ENCODE measurements at regions not wholly inside any gene's neighbourhood (a gene's known extent, or its start where the extent isn't known, plus 50 kb on each side); places are given as distances from the start of the nearest gene placed in this dataset.

DNA sequence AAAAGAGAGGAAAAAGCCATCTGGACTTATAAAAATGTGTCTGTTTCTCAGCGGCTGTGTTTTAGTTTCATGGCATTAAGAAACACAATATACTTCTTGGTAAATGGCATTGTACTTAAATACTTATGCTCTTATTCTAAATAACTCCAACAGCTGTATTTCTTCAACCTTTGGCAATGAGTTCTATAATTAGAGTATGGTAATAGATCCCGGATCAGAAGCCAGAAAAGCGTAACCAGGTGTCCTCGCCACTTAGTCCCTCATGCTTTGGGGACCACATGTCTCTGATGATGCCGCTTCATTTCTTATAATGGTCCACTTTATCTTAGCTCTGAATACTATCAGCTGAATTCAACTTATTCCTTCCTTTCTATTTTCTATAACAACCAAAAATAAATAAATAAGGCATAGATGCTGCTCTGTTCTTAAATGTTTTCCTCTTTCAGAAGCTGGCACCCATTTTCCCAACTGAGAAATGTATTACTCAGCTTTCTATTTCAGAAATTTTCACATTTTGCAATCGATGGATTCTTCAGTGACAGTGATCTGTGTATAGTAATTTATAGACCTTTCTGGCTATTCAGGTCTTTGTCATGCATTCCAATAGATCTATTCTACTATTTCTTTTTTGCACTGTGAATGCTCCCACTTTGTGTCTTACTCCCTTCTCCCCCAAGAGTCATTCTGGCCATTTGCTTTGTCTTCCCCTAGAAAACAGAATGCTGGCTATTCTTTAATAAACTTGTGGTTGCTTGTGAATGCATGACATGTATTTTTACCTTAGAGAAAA, 87.6 kb upstream of the KBTBD8 start:
- no peak for DNase-seq
- H3K4me1 ChIP-seq = no peaks in the 10 kb centered on the region
- H3K4me3 ChIP-seq = no peak overlapping the region
- TF ChIP-seq, protein P1, sequence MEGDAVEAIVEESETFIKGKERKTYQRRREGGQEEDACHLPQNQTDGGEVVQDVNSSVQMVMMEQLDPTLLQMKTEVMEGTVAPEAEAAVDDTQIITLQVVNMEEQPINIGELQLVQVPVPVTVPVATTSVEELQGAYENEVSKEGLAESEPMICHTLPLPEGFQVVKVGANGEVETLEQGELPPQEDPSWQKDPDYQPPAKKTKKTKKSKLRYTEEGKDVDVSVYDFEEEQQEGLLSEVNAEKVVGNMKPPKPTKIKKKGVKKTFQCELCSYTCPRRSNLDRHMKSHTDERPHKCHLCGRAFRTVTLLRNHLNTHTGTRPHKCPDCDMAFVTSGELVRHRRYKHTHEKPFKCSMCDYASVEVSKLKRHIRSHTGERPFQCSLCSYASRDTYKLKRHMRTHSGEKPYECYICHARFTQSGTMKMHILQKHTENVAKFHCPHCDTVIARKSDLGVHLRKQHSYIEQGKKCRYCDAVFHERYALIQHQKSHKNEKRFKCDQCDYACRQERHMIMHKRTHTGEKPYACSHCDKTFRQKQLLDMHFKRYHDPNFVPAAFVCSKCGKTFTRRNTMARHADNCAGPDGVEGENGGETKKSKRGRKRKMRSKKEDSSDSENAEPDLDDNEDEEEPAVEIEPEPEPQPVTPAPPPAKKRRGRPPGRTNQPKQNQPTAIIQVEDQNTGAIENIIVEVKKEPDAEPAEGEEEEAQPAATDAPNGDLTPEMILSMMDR (IDR thresholded peaks at IDR 0.05) = no peak
- TF ChIP-seq POLR2A (IDR thresholded peaks at IDR 0.05) = no peak
- no peak overlapping the region for H3K27ac ChIP-seq
- ATAC-seq = no peak
- WGBS, 2 donors = 87 to 90% methylated on average over 6 of the region's 6 CpGs
- no peaks in the 10 kb centered on the region for H3K27me3 ChIP-seq
- H3K9me3 ChIP-seq = peaks cover 0 to 10% (median 0%) of the 10 kb centered on the region in 3 donors
- H3K36me3 ChIP-seq (replicated peaks in 1 of 2; ENCODE audit: insufficient read depth in 1 of 2, low read depth in 2 of 2) = no peaks in the 10 kb centered on the region
- intact Hi-C loops (cut with DNase I) = no loop called here

DNA sequence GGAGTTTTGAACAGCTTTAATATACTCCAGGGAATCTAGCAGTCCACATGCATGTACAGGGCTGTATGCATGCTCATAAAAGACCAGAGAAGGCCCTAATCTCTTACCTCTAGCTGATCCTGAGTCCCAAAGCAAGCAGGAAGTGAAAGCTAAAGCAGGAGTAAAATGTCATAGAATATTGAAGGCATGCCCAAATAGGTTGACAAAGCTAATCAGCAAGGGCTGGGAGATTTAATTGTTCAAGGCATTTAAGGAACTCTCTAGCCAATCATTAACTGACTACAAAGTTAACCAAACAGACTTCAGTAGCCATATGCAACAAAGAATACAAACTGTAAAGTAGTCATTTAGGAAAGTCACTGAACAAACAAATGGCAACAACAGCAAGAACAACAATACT, 85.8 kb upstream of the KBTBD8 start:
- H3K36me3 ChIP-seq (replicated peaks in 1 of 2; ENCODE audit: insufficient read depth in 1 of 2, low read depth in 2 of 2) = no peaks in the 10 kb centered on the region
- H3K27ac ChIP-seq = no peak overlapping the region
- no peak for TF ChIP-seq POLR2A (IDR thresholded peaks at IDR 0.05)
- TF ChIP-seq, protein P1 (IDR thresholded peaks at IDR 0.05) = no peak
- H3K27me3 ChIP-seq = no peaks in the 10 kb centered on the region
- H3K4me3 ChIP-seq = no peak overlapping the region
- intact Hi-C loops (cut with DNase I) = no loop called here
- ATAC-seq (no peak), DNase-seq (no peak)
- H3K4me1 ChIP-seq = no peaks in the 10 kb centered on the region
- H3K9me3 ChIP-seq = peaks cover 0 to 10% (median 0%) of the 10 kb centered on the region in 3 donors

DNA sequence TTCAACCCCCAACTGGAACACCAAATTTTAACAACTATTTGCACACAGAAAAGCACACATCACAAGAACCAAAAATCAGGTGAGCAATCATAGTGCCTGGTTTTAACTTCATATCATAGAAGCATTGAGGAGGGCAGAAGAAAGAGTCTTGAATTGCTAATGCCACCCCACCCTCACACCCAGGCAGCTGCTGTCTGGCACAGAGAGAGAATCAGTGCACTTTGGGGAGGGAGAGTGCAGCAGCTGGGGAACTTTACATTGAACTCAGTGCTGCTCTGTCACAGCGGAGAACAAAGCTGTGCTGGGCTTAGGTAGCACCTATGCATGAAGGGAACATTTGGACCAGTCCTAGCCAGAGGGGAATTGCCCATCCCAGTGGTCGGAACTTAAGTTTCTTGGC, 76.0 kb upstream of the KBTBD8 start:
- intact Hi-C loops (cut with DNase I) = no loop called here

DNA sequence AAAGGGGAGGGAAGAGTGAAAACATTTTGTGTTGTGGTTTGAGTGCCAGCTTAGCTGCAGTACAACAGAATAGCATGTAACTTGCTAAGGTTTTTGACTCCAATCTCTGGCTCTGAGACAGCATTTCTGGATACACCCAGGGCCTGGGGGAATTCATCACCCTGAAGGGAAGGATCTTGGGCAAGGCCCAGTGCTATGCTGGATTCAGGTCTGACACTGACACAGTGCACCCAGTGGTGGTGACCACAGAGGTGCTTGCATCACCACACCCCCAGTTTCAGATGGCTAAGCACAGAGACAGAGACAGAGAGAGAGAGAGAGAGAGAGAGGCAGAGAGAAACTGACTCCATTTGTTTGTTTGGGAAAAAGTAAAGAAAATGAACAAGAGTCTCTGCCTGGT, 74.1 kb upstream of the KBTBD8 start:
- Histone ChIP-seq H3K4me3 (no peak overlapping the region), H3K4me1 (no peaks in the 10 kb centered on the region), H3K27me3 (no peaks in the 10 kb centered on the region), H3K36me3 (replicated peaks in 1 of 2; ENCODE audit: insufficient read depth in 1 of 2, low read depth in 2 of 2) (no peaks in the 10 kb centered on the region), H3K9me3 (no peaks in the 10 kb centered on the region), H3K27ac (no peak overlapping the region)
- intact Hi-C loops (cut with DNase I) = no loop called here
- ATAC-seq = no peak
- TF ChIP-seq, protein P1 (IDR thresholded peaks at IDR 0.05) = no peak
- no peak for TF ChIP-seq POLR2A (IDR thresholded peaks at IDR 0.05)
- DNase-seq = no peak

More for the DNA sequence above, 76.0 kb upstream of the KBTBD8 start:
- Histone ChIP-seq H3K4me1 (no peaks in the 10 kb centered on the region), H3K9me3 (no peaks in the 10 kb centered on the region), H3K27me3 (no peaks in the 10 kb centered on the region), H3K36me3 (replicated peaks in 1 of 2; ENCODE audit: insufficient read depth in 1 of 2, low read depth in 2 of 2) (no peaks in the 10 kb centered on the region), H3K4me3 (no peak overlapping the region), H3K27ac (no peak overlapping the region)
- no peak for DNase-seq
- no peak for ATAC-seq
- 96% methylated on average over 2 of the region's 2 CpGs; no CpG with 5 or more reads in 1 of the 2 donors for WGBS, 2 donors
- TF ChIP-seq, protein P1 (IDR thresholded peaks at IDR 0.05) = no peak
- TF ChIP-seq POLR2A (IDR thresholded peaks at IDR 0.05) = no peak

DNA sequence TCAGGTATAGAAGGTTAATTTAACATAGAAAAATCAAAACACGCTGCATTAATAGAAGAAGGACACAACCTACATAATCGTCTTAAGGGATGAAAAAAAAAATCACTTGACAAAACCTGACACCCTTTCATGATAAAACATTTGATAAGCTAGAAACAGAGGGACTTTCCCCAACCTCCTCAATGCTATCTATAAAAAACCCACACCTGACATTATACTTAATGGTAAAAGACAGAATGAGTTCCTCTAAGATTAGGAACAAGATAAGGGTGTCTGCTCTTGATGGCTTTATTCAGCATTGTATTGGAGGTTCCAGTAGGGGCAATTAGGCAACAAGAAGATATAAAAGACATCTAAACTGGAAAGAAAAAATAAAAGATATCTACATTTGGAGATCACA, 69.9 kb upstream of the KBTBD8 start:
- Histone ChIP-seq H3K27ac (no peak overlapping the region), H3K9me3 (no peaks in the 10 kb centered on the region), H3K4me1 (no peaks in the 10 kb centered on the region), H3K36me3 (replicated peaks in 1 of 2; ENCODE audit: insufficient read depth in 1 of 2, low read depth in 2 of 2) (no peaks in the 10 kb centered on the region), H3K27me3 (no peaks in the 10 kb centered on the region), H3K4me3 (no peak overlapping the region)
- intact Hi-C loops (cut with DNase I) = no loop called here
- ATAC-seq (no peak), DNase-seq (no peak)
- TF ChIP-seq, protein P1 (IDR thresholded peaks at IDR 0.05) = no peak
- TF ChIP-seq POLR2A (IDR thresholded peaks at IDR 0.05) = no peak
- 70 to 71% methylated on average over 2 of the region's 2 CpGs for WGBS, 2 donors
